ENCODE measurements at regions not wholly inside any gene's neighbourhood (a gene's known extent, or its start where the extent isn't known, plus 50 kb on each side); places are given as distances from the start of the nearest gene placed in this dataset.

DNA sequence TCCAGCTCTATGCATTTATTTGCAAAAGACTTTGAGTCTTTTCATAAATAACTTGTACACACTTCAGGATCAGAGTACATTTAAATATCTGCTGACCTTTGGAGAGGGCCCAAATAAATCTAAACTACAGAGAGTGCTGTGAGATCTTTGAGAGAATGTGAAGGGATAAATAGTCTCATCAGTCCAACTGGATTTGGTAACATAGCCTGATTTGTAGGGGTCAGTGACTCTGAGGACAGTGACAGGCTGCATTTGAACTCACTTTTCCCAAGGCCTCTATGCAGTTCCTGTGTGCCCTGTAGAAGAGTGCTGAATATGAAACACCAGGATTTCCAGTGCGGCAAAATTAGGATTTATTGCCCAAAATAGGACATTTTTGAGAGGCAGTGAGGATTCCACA is 136.2 kb downstream of the ZPLD1 start:
- H3K4me3 ChIP-seq, result no peak overlapping the region
- no peak for DNase-seq (ENCODE audit: low spot score in 2 of 2)
- H3K9me3 ChIP-seq, result no peaks in the 10 kb centered on the region
- H3K27ac ChIP-seq, result no peak overlapping the region
- H3K27me3 ChIP-seq, result no peaks in the 10 kb centered on the region
- H3K4me1 ChIP-seq, result no peaks in the 10 kb centered on the region
- TF ChIP-seq, protein P1, sequence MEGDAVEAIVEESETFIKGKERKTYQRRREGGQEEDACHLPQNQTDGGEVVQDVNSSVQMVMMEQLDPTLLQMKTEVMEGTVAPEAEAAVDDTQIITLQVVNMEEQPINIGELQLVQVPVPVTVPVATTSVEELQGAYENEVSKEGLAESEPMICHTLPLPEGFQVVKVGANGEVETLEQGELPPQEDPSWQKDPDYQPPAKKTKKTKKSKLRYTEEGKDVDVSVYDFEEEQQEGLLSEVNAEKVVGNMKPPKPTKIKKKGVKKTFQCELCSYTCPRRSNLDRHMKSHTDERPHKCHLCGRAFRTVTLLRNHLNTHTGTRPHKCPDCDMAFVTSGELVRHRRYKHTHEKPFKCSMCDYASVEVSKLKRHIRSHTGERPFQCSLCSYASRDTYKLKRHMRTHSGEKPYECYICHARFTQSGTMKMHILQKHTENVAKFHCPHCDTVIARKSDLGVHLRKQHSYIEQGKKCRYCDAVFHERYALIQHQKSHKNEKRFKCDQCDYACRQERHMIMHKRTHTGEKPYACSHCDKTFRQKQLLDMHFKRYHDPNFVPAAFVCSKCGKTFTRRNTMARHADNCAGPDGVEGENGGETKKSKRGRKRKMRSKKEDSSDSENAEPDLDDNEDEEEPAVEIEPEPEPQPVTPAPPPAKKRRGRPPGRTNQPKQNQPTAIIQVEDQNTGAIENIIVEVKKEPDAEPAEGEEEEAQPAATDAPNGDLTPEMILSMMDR (IDR thresholded peaks at IDR 0.05), result no peak
- intact Hi-C loops (cut with DNase I), result no loop called here
- no peaks in the 10 kb centered on the region for H3K36me3 ChIP-seq

DNA sequence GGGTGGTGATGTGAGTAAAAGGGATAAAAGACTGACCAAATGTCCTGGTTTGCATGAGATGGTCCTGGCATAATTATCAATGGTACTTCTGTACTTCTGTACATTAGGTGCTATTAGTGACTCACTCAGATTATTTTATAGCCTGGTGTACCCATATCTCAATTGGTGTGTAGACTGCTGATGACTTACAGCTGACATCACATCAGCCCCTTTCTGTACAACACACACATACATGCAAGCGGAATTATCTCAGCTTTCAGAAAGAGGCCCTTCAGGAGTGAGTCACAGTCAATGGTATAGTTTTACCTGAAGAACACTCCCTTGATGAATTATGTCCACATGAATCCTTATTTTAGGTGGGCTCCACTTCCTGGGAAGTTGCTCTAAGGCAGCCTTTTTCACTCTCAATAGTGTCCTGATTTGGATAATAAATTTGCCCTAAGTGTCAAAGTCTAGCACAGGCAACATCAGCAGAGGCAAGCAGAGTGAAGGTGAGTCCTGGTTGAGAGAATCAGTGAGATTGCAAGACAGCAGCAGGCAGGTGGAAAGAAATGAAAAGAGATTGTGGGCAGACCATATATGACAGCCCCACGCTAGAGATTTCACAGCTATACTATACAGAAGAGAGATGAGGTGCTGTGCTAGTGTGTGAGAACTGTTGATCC is 137.0 kb downstream of the ZPLD1 start:
- intact Hi-C loops (cut with DNase I), result no loop called here
- no peaks in the 10 kb centered on the region for H3K4me1 ChIP-seq
- H3K36me3 ChIP-seq, result no peaks in the 10 kb centered on the region
- TF ChIP-seq, protein P1 (IDR thresholded peaks at IDR 0.05), result no peak
- DNase-seq (ENCODE audit: low spot score in 2 of 2), result no peak
- no peaks in the 10 kb centered on the region for H3K27me3 ChIP-seq
- H3K27ac ChIP-seq, result no peak overlapping the region
- H3K9me3 ChIP-seq, result no peaks in the 10 kb centered on the region
- H3K4me3 ChIP-seq, result no peak overlapping the region

DNA sequence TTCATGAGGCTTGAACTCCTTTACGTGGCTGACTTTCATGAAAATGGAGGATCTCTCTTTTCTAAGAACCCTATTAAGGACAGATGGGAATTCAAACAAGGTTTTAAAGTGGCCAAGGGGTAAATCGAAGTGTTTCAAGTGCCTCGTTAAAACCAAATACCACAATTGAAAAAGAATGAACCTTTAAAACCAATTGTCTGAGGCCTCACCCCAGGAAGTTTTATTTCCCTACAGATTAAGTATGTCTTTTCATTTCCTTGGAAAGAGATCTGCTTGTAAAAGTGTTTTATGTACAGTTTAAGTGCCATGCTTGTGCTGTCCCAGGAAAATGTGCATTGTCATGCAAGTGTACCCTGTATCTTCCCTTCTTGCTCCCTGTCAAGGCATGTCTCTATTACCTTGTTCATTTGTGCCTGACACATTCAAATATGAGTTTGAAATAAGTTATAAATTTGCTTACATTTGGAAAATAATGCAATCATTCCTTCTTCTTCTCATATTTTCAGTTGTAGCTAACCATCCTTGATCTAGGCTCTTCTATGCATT is 138.7 kb downstream of the ZPLD1 start:
- TF ChIP-seq, protein P1 (IDR thresholded peaks at IDR 0.05), result no peak
- no peak for DNase-seq (ENCODE audit: low spot score in 2 of 2)
- Histone ChIP-seq H3K4me3 (no peak overlapping the region), H3K9me3 (no peaks in the 10 kb centered on the region), H3K36me3 (no peaks in the 10 kb centered on the region), H3K27ac (no peak overlapping the region), H3K4me1 (no peaks in the 10 kb centered on the region), H3K27me3 (no peaks in the 10 kb centered on the region)
- intact Hi-C loops (cut with DNase I), result no loop called here

DNA sequence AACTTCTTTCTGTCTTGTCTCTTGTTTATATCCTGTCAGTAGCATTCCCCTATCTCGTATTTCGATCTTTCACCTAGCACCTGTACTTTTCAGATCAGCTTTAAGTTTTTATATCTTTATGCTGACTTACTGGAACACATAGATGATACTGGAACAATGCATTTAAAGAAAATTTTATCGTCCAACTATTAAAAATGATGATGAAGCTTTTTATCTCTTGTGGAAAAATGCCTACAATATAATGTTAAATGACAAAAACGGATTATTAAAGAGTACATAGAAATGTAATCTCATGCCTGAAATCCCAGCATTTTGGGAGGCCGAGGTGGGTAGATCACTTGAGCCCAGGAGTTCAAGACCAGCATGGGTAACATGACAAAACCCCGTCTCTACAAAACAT is 139.5 kb downstream of the ZPLD1 start:
- no peak for DNase-seq (ENCODE audit: low spot score in 2 of 2)

DNA sequence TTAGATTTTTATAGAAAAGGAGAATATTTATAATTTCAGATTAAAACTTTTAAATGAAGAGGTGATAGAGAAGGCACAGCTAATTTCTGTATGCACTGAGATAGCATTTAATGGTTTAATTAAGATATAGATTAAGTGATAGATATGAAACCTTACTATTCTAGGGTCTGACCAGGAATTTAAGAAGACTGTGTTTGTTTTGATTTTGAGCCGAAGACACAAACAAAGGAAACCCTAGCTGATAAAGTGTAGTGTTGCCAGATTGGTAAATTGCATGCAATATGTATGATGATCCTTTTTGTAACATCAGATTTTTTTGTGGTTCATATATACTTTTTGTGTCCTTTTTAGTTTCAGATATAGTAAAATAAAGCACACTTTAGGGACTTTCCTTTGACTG is 141.8 kb downstream of the ZPLD1 start:
- no peak for DNase-seq (ENCODE audit: low spot score in 2 of 2)
- Histone ChIP-seq H3K4me1 (no peaks in the 10 kb centered on the region), H3K4me3 (no peak overlapping the region), H3K9me3 (no peaks in the 10 kb centered on the region), H3K36me3 (no peaks in the 10 kb centered on the region), H3K27me3 (no peaks in the 10 kb centered on the region), H3K27ac (no peak overlapping the region)
- intact Hi-C loops (cut with DNase I), result no loop called here
- TF ChIP-seq, protein P1 (IDR thresholded peaks at IDR 0.05), result no peak

More for the DNA sequence above, 139.5 kb downstream of the ZPLD1 start:
- Histone ChIP-seq H3K4me3 (no peak overlapping the region), H3K27ac (no peak overlapping the region), H3K9me3 (no peaks in the 10 kb centered on the region), H3K4me1 (no peaks in the 10 kb centered on the region), H3K36me3 (no peaks in the 10 kb centered on the region), H3K27me3 (no peaks in the 10 kb centered on the region)
- TF ChIP-seq, protein P1 (IDR thresholded peaks at IDR 0.05), result no peak
- intact Hi-C loops (cut with DNase I), result no loop called here

Measured in ascending aorta (tissue), 2 donors.